ENCODE measurements at regions not wholly inside any gene's neighbourhood (a gene's known extent, or its start where the extent isn't known, plus 50 kb on each side); places are given as distances from the start of the nearest gene placed in this dataset.

GRCh38 chr10:3224241-3224640 is 51.7 kb upstream of the PITRM1 start:
- no peak for TF ChIP-seq CSRNP3 (CRISPR knock-in tag; IDR thresholded peaks at IDR 0.05)
- no peak for TF ChIP-seq ARNTL (CRISPR knock-in tag; IDR thresholded peaks at IDR 0.05; ENCODE audit: borderline replicate concordance, low read depth)
- no peak for TF ChIP-seq ZFP30 (CRISPR knock-in tag; IDR thresholded peaks at IDR 0.05)
- no peak for TF ChIP-seq PPARA (CRISPR knock-in tag; IDR thresholded peaks at IDR 0.05; ENCODE audit: borderline replicate concordance)
- TF ChIP-seq ESRRG (CRISPR knock-in tag; IDR thresholded peaks at IDR 0.05): no peak
- no peak for TF ChIP-seq PATZ1 (CRISPR knock-in tag; IDR thresholded peaks at IDR 0.05; ENCODE audit: borderline replicate concordance)
- TF ChIP-seq CREB5 (CRISPR knock-in tag; IDR thresholded peaks at IDR 0.05; ENCODE audit: low read depth): no peak
- no peak for TF ChIP-seq ZFP3 (CRISPR knock-in tag; IDR thresholded peaks at IDR 0.05)
- no peak for TF ChIP-seq GLIS3 (CRISPR knock-in tag; IDR thresholded peaks at IDR 0.05)
- TF ChIP-seq CSDC2 (CRISPR knock-in tag; IDR thresholded peaks at IDR 0.05): no peak
- no peak for TF ChIP-seq ZNF565 (CRISPR knock-in tag; conservative IDR thresholded peaks at IDR 0.05; ENCODE audit: low read depth)
- no peak for TF ChIP-seq TCF4 (CRISPR knock-in tag; IDR thresholded peaks at IDR 0.05; ENCODE audit: borderline replicate concordance)
